Mucosa of rectum (tissue), 2 donors: ENCODE measurements at regions not wholly inside any gene's neighbourhood (a gene's known extent, or its start where the extent isn't known, plus 50 kb on each side); places are given as distances from the start of the nearest gene placed in this dataset.

Experiments
- H3K27ac ChIP-seq, 2 donors: one replicate each; pipeline ENCODE4 v1.7.0; 2013; ENCODE audit warnings: inconsistent platforms in 2 of 2, low read depth in 2 of 2, low read length in 2 of 2
- H3K27me3 ChIP-seq, 2 donors: one replicate each; pipeline ENCODE4 v1.7.0; 2013; ENCODE audit warnings: low read length in 2 of 2; ENCODE audit not compliant: control insufficient read depth in 2 of 2, insufficient read depth in 2 of 2
- H3K36me3 ChIP-seq, 2 donors: one replicate each; pipeline ENCODE4 v1.7.0; 2013; ENCODE audit warnings: low read length in 2 of 2; ENCODE audit not compliant: control insufficient read depth in 2 of 2, insufficient read depth in 2 of 2
- H3K4me1 ChIP-seq, 2 donors: one replicate each; pipeline ENCODE4 v1.7.0; 2013; ENCODE audit warnings: low read length in 2 of 2, mild to moderate bottlenecking in 1 of 2; ENCODE audit not compliant: control insufficient read depth in 2 of 2, insufficient read depth in 2 of 2
- H3K4me3 ChIP-seq, 2 donors: one replicate each; pipeline ENCODE4 v1.7.0; 2013; ENCODE audit warnings: low read length in 2 of 2
- H3K9ac ChIP-seq, 2 donors: one replicate each; pipeline ENCODE4 v1.7.0; 2013; ENCODE audit warnings: low read length in 2 of 2, low read depth in 1 of 2, mild to moderate bottlenecking in 1 of 2
- H3K9me3 ChIP-seq, 2 donors: one replicate each; pipeline ENCODE4 v1.7.0; 2013; ENCODE audit warnings: low read length in 2 of 2; ENCODE audit not compliant: control insufficient read depth in 2 of 2
- donor health status: healthy.
- donor health status: Normal muscosa, but diverticular disease.

DNA sequence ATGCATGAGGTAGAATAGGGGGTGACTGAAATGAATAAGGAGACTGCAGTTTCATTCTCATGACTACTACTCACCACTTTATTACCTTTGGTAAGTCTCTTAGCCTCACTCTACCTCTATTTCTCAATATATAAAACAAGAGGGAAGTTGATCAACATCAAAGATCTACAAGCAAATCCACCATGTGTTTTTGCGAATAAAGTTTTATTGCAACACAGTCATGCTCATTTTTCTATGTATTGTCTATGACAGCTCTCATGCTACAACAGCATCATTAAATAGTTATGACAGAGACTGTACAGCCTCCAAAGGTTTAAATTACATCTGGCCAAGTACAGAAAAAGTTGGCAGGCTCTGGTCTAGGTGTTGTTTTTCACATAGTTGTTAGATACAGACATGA lies 72.6 kb upstream of the CPEB2 start:
- Histone ChIP-seq H3K27ac (no peak overlapping the region), H3K27me3 (no peaks in the 10 kb centered on the region), H3K4me3 (no peak overlapping the region), H3K4me1 (no peaks in the 10 kb centered on the region), H3K9me3 (no peaks in the 10 kb centered on the region), H3K36me3 (no peaks in the 10 kb centered on the region), H3K9ac (no peak overlapping the region)

DNA sequence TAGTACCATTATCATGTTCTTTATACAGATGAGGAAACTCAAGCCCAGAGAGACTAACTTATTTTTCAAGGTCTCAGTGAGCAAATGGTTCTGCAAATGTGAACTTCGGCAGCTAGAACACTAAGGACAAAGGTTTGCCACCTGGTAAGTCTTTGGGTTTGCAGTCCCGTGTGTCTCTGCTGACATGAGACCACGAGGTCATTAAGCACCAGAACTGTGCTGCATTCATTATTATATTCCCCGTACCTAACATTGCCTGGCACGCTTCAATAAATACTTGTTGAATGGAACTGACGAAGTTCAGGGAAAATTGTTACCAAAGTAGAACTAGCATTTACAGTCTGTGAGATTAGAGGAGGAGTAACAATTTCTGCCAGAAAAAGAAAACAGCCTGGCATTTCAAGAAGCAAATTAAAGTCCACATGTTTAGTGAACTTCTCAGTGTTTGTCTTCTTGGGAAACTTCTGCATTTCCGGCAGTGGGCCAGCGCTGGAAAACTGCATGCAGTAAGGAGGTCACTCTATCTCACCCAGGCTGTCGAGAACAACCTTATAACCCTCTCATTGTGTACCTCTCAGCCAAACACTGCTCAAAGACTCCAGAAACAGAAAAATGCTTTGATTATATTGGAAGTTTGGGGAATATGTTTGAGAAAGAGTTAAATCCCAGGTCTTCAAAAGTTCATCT lies 67.4 kb upstream of the CPEB2 start:
- Histone ChIP-seq H3K27ac (no peak overlapping the region), H3K4me3 (no peak overlapping the region), H3K36me3 (no peaks in the 10 kb centered on the region)

DNA sequence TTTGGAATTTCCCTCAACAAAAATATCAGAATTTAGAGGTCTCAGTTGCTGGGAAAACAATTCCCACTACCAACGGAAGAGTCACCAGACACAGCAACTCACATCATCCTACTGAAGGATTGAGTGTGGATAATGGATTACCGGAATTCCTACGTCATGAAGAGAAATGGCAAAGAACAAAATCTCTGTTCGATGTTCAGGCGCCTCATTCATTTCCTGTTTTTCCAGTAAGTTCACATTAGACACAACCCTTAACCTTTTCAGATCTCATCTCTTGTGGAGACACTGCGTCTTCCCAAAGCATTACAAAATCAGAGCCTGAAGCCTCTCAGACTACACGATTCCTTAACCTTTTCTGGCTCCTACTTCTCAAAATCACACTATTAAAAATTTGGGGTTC lies 58.5 kb upstream of the CPEB2 start:
- Histone ChIP-seq H3K4me1 (no peaks in the 10 kb centered on the region), H3K9ac (no peak overlapping the region), H3K9me3 (no peaks in the 10 kb centered on the region), H3K27ac (no peak overlapping the region), H3K36me3 (no peaks in the 10 kb centered on the region), H3K27me3 (no peaks in the 10 kb centered on the region), H3K4me3 (no peak overlapping the region)

More for the DNA sequence above, 67.4 kb upstream of the CPEB2 start:
- no peak overlapping the region for H3K9ac ChIP-seq
- no peaks in the 10 kb centered on the region for H3K9me3 ChIP-seq
- H3K27me3 ChIP-seq = no peaks in the 10 kb centered on the region
- no peaks in the 10 kb centered on the region for H3K4me1 ChIP-seq

DNA sequence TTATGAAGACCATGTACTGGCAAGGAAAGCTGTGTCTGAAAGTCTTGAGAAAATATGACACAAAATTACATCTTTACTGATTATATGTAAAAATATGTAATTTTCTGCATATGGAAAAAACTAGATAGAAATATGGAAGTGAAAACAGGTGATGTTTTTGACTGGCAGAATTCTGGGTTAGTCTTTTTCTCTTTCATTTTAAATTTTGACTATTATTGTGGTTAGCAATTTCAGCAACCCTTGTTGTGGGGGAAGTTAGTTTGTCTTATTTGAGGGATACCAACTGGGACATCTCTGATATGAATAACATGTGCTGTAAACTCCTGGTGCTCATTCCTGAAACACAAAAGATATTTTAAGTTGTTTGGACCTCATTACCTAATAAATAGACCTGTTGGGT lies 49.9 kb upstream of the CPEB2 start:
- H3K27ac ChIP-seq = no peak overlapping the region

More for the DNA sequence above, 49.9 kb upstream of the CPEB2 start:
- Histone ChIP-seq H3K36me3 (no peaks in the 10 kb centered on the region), H3K9ac (no peak overlapping the region), H3K9me3 (no peaks in the 10 kb centered on the region), H3K4me3 (no peak overlapping the region), H3K4me1 (no peaks in the 10 kb centered on the region), H3K27me3 (no peaks in the 10 kb centered on the region)
